Heart left ventricle (tissue), 13 donors: ENCODE measurements at regions not wholly inside any gene's neighbourhood (a gene's known extent, or its start where the extent isn't known, plus 50 kb on each side); places are given as distances from the start of the nearest gene placed in this dataset.

Experiments used
- CTCF ChIP-seq, 12 donors: fragments of 200-600 bp; sonication (generic) in 4 of 12; IDR thresholded peaks; one replicate each; pipeline versions ENCODE4 v1.5.0 to v1.8.0; 2018 to 2022; ENCODE audit warnings: antibody characterized with exemption in 12 of 12, mild to moderate bottlenecking in 5 of 12
- POLR2A ChIP-seq, 2 donors: fragments of 450-650 bp; IDR thresholded peaks; one replicate each; pipeline ENCODE4 v1.6.1; 2017; ENCODE audit warnings: antibody characterized with exemption in 2 of 2, mild to moderate bottlenecking in 2 of 2, moderate library complexity in 2 of 2
- donor health status: ischemic (EF 13 %, LVEDD 7.1; RV severe dilation, severe dysfunction).
- donor health status: DM: no; HTN: yes; CAD: no.
- donor health status: DM: no; HTN: no; CAD: no.
- donor health status: ischemic (EF 25% LVEDD 6.9; RV normal size, moderate dysfunction).
- donor health status: ischemic (EF 25% LVEDD 5.7; RV mildly dilated, moderate dysfunction).
- donor health status: ischemic (EF 35%, LVEDD 5.7; RV mildly dilated, moderate dysfunction).
- donor health status: nonischemic (EF 11% LVEDD 7.7; RV severe dilation, severe dysfunction).
- donor health status: DM: yes; HTN: yes; CAD: no.
- donor health status: PGD.
- donor health status: ischemic (EF 29% LVEDD 5.4; RV normal size, mild dysfunction).
- donor health status: nonischemic (EF 23%, LVEDD 6.1; RV moderate dilation, normal function).

GRCh38 chr12:41935911-41936310 lies 208.8 kb downstream of the GXYLT1 start:
- TF ChIP-seq CTCF (IDR thresholded peaks at IDR 0.05) (no peak), POLR2A (IDR thresholded peaks at IDR 0.05) (no peak)
